GM19455 (cell line): ENCODE measurements at regions not wholly inside any gene's neighbourhood (a gene's known extent, or its start where the extent isn't known, plus 50 kb on each side); places are given as distances from the start of the nearest gene placed in this dataset.
A peak's percentile ranks its signal among the peaks of the same experiment; 100 is the strongest.

ENCODE experiments used
- ATAC-seq: cut with Tn5 transposase; IDR thresholded peaks from one replicate; pipeline ENCODE4 v1.9.1; 2021; ENCODE audit not compliant: unreplicated experiment

DNA sequence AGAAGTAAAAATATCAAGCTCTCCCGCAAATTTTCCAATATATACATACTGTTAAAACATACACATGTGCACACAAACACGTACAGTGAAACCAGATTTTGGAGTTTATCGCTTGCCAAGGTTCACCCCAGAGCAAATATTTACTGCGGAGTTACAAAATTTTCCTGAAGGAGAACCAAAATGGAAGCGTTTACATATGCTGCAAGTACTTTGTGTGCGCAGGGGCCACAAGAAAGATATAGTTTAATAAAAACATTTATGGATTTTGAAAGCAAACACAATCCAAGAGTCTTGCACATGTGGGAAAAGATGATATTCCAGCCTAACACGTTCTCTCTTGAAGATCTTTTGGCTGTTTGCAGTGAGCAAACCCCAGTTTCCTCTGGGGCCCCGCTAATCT lies 301.3 kb upstream of the NFE2L3 start:
- no peak for ATAC-seq

DNA sequence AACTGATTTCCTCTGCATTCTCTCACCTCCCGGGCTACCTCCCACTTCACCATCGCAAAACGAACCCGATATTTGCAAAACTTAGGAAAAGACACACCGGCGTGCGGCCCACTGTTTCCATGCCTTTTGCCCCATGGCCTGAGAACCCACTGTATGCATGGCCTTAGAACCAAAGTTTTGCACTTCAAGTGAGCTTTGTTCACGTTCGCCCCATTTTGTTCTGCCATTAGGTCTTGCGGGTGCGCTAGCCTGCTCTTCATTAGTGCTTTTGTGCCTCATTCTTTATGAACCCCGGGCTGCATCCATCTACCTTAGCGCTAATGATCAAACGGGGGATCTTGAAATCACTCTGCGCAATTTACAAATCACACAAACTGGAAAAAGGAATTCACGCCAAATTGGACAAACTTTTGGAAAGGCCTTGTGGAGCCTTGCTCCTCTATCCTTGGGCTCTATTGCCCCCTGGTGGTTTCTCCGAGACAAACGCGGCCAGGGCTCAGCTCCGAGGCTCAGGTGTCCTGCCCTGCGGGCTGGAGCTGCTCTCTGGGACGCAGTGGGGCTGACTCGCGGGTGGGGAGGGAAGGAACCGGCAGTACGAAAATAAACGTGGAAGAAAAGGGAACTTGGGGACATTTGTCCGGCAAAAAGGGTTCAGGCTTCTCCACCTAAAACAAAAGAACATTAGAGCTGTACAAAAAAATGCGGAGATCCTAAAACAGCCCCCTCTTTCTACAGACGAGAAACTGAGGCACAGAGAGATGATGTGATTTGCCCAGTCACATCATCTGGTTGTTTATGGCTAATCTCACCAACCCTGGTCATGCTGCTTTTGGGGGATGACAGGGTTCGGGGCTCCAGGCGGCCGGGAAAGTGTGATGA lies 300.4 kb upstream of the NFE2L3 start:
- no peak for ATAC-seq

DNA sequence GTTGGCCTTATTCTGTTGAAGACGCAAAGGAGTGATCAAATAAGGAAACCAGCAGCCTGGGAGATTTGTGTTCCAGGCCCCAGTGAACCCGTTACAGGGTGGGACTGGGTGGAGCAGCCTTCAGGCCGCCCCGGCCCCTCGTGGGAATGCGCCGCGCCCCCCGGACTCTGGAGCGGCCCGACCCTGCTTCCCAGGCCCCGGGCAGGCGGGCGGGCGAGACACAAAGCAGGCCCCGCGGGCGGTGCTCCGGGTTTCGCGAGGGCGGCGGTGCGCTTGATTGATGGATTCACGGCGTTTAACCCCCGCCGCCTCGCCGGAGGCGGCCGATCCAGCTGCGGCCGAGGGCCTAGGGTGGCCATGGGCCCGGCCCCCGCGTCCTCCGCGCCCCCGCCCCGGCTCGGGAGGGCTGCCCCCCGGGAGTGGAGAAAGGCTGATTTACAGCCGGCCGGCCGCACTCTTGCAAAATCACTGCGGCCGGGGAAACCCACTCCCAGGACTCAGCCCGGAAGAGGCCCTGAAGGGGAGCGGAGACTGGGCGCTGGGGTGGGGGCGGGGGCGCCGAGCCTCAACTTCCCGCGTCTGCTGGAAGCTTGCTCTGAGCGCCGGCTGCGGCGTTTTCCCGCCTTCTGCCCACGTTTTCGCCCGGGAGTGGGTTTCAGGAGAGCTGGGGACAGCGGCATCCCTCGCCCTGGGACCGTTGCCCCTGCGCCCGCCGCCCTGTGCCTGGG lies 299.6 kb upstream of the NFE2L3 start:
- no peak for ATAC-seq

DNA sequence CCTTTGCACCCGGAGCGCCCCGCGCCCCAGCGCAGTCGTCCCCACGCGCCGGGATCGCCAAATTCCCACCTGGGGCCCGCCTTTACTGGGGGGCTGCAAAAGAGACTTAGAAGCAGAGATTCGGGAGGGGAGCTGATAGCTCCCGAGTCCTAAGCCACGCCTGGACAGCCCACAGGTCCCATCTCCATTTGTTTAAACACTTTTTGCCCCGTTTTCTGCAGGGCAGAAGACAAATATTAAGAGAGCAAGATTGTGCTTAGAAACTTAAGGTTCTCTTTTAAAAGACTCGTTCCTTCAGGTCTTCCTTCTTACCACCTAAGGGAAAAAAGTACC lies 299.1 kb upstream of the NFE2L3 start:
- ATAC-seq, result no peak

DNA sequence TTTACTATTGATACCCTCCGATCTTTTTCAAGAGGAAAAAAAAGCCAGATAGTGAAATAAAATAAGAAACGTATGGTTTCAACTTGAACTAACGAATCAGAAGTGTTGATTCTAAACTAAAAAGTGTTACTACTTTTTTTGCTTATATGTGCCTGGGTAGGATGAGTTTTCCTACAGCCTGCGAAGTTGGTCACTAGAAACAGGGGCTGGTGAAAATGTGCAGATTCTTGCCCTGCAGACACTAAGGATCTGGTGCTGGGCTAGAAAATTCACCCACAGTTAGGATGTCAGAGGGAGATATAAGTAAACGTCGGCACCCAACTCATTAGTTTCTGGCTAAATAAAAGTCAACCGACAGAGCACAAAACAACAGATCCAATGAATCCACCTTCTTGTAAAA lies 298.7 kb upstream of the NFE2L3 start:
- ATAC-seq, result no peak

DNA sequence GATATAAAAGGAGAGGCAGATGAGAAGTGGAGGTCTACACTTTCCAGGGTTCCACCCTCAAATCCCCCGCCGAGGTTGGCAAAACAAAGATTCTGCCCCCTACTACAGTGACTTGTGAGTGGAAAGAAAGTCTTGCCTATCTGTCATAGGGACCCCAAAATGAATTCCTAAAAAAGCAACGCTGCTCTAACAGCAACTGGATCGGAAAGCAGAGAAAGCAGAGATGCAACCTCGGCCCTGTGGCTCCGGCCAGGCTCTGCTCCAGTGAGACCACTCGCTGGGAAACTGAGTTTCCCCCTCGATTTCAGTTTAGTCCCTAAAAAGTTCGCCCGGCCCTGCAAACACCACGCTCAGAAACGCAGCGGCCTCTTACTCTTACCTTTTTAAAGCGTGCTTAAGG lies 297.9 kb upstream of the NFE2L3 start:
- no peak for ATAC-seq

DNA sequence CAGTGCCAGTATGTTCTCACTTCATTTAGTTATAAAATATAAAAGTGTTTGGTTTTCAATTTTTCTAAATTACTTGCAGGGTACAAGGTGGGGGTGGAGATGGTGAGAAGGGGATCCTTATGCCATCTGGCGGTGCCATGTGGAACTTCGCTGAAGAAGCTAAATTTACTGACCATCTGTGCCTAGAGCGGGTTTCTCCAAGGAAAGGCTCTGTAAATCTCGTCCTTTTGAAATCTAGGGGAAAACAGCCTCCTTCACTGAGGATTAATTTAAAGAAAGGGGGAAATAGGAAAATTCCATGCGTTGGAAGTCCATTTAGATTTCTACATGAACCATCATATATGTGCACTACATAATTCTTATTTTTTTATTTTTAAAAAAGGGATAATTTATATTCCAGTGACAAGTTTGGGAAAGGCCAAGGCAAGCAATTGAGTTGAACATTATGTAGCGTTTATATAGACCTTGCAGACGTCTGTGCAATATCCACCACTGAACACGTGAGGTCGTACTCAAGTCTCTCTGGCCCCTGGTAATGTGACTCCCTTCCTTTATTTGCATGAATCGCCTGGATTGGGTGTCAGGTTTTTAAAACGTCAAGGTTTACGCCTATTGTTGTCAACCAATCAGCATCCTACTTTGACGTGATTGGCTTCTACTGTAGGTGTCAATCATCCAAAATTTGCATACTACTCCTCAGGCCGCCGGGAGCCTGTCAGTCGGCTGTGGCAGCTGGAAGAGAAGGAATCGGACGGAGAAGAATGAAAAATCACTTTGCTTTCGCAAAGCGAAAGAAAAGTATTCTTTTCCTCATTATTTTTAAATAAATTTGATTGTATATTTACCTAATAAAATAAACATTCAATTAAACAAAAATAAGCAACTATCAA lies 297.1 kb upstream of the NFE2L3 start:
- ATAC-seq, result no peak

DNA sequence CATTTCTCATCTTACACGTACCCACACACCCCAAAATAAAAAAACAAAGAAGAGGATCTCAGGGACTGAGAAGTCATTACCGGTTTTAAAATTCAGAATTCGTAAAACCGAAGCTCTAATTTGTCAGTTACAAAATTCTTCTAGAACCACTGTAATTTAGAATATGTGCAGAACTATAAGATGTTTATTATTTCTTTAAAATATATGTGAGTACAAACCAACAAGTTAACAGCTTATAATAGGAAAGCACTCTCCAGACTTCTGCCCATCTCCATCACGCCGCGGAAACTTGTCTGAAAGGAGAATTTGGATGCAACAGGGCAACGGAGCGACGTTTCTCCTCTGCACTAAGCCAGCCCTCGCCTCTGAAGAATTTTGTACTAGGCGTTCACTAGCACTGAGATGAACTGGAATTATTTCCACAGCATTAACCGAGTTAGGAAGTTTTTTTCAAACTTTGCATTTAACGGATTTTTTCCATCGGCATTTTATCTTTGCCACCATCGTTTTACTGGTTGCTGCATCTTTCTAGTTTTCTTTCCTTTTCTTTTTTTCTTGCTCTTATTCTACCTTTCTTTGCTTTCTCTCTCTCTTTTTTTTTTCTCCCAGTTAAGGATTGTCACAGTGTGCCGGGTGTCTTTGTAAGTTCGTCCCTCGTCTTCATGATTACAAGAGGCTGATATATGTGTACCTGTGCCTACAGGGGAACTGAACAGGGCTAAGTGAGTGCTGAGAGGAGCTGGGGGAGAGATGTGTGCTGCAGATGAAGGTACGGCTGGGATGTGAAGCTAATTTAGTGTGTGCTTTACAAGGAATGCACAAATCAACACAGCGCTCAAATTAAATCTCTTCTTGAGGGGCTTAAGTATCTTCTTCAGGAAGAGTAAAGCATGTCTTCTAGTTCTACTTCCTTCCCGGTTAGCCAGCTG lies 295.9 kb upstream of the NFE2L3 start:
- no peak for ATAC-seq

DNA sequence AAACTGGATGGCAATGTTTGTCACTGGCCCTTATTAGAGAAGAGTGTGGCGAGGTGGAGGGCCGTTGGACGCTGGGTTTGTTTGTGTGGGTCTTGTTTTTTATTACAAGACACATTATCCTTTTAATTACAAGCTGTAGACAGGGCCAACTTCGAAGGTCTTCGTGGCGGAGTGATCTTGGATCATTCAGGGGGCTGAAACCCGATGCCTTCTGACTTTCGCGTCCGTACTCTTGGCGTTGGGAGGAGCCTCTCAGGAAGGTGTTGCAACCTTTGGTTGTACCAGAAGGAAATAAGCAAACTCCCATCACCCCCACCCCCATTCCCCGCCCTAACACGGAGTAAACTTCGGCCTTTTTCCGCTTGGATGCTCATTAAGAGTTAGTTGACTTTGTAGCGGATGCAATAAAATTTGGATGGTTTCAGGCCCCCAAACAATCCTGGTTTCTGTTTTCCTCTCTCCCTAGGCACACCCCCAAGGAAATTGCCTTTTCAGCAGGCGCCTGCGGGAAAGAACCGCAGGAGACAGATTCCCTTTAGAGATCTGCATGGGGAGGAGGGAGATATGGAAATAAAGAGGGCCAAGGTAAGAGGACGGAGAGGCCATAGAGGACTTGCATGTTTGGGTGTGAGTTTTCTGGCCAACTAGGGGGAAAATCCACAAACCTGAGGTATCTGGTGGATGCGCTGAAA lies 294.5 kb upstream of the NFE2L3 start:
- no peak for ATAC-seq

DNA sequence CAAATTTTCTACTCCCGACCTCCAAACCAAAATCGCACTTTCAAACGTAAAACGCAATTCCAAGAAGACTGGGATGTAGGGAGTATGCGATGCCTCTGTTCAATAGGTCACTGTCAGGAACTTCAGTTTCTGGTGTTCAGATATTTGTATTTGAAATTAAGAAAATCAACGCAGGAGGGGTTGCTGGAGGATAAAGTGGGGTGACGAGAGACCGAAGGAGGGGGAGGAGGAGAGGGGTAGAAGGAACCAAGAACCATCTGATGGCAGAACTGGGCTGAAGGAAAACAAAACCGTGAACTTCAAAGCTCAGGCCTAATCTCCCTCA lies 293.8 kb upstream of the NFE2L3 start:
- no peak for ATAC-seq

DNA sequence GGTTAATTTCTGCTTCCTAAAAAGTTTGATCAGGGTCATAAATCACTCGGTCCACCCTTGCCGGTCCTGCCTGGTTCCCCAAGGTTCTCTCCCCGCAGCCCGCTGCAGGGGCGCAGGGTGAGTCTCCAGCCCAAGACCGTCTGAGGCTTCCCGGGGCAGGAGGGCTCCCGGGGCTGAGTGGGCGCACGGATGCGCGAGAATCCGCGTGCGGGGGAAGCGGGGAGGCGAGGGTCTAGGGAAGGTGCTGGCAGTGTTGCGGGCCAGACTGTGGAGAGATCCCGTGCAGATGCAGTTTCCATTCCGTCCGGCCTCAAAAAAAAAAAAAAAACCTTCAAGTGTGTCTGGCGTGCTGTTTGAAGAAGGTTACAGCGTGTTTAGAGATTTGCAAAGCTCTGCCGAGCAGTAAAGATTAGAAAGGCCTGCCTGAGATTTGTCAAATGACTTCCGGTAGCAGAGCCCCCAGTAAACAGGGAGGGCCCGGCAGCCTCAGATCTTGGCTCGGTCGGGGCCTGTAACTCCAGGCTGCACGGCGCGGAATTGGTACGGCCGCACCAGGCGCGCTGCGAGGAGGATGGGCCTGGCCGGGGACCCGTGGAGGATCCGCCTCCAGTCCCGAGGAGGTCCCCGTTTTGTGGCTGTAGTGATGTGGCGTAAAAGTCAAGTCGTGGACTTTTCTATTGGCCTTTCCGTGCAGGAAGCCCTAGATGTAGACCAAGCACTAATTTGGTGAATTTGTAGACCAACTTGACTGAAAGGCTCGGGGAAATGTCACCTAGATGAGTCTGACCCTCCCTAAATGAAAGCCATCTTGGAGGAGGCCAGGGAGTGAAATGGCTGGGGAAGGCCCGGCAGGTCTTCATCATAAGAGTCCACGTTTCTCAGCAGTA lies 293.2 kb upstream of the NFE2L3 start:
- no peak for ATAC-seq

DNA sequence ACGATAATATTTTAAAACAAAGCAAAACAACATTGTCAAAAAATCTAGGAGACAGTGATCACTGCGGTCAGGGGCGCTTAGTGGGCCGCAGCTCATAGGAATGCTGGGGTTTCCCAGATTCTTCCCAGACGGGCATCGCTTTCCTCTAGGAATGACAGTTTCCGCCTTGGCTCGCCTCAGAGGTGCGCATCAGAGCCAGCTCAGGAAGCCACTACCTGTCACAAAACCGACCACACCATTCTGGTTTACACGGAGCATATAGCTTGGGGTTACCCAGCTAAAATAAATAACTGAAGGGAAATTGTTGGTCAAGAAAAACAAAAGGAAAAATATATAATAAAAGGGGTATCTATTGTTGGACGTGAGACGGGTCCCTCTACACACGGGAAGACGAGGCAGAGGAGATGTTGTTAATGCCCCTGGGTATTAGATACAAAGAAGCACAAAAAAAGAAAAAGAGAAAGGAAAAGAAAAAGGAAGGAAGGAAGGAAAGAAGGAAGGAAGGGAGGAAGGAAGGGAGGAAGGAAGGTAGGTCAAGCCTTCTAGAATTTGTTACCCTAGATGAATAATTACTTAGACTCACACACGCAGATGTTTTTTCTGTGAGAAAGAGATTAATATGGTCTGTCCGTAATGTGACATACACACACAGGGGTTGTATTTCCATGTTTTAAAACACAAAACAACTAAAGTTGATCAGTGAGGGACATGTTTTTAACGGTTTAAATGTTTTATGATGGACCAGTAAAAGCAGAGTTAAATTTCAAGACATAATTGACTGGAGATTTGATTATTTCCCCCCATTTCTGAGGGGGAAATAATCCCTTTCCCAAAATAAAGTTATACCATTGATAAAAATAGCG lies 292.4 kb upstream of the NFE2L3 start:
- ATAC-seq, result no peak

DNA sequence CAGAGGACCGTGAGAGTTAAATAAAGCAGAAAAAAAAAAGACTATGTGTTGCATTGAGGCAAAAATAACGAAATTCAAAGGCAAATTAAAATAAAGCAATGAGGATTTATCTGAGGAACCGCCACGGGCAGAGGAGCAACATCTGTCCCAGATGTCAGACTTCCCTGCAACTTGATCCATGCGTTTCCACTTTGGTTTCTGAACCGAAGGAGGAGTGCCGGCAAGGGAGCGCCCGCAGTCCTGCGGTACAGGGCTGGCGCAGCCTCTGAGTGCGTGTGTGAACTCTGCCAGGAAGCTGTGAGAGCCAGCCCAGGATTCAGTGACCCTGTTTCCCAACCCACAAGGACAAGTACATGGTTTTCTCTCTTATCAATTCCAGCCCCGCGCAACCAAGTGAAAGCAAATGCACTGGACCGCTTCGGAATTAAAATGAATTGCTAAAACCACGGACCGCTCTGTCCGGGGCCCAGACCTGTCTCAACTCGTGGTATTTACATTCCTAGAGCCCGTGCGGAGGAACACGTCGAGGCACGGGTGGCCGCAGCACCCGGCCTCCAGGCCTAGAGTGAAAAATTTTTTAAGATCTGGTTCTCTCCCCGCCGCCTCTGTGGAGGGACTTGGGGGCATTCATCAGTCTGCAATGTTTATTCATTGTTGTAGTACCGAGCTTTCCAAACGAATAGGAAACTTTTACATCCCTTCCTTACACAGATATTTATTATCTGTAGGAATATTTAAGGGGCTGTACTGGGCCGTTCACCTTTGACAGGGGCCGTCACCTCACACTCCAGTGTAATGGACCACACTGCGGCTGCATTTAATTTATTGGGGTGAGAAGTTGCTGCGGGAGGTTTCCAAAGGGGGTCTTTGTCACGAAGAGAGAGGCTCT lies 291.5 kb upstream of the NFE2L3 start:
- no peak for ATAC-seq

DNA sequence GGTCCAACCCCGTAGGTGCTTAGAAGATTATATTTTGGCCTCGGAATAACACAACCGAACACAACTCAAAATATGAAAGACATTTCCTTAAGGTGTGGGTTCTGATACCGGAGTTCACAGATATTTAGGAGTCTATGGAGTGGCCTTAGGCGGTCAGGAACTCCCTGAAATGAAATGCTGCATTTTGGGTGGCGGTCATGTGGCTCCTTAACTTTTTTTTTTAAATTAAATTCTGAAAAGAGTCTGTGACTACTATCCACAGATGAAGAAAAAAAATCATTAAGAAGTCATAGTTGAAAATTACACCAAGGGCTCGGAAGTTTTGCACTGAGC lies 290.9 kb upstream of the NFE2L3 start:
- no peak for ATAC-seq

DNA sequence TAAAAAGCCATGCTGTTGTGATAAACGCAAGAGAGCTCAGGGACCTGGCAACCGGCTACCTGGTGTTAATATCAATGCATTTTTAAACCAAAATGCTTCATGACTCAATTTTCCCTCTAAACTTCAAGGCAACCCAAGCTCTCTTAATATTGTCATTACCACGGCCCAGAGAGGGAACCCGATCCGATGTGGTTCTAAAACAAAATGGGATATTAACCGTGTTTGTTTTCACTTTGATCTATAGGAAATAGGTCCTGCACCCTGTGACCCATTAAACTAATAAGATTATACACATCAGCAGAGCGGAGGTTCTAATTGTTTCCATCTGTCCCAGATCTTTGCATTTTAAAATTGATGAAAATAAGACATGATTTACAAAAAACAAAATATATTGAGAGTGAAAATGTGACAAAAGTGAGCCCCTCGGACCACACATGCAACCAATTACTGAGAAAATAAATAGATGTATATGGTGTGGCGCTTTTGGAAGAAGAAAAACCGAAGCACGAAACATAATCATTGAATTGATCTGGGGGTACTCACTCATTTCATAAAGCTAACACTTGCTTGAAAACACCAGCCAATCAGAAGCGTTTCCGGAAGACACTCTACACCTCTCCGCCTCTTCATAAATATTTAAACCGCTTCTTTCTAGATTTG lies 290.3 kb upstream of the NFE2L3 start:
- no peak for ATAC-seq

DNA sequence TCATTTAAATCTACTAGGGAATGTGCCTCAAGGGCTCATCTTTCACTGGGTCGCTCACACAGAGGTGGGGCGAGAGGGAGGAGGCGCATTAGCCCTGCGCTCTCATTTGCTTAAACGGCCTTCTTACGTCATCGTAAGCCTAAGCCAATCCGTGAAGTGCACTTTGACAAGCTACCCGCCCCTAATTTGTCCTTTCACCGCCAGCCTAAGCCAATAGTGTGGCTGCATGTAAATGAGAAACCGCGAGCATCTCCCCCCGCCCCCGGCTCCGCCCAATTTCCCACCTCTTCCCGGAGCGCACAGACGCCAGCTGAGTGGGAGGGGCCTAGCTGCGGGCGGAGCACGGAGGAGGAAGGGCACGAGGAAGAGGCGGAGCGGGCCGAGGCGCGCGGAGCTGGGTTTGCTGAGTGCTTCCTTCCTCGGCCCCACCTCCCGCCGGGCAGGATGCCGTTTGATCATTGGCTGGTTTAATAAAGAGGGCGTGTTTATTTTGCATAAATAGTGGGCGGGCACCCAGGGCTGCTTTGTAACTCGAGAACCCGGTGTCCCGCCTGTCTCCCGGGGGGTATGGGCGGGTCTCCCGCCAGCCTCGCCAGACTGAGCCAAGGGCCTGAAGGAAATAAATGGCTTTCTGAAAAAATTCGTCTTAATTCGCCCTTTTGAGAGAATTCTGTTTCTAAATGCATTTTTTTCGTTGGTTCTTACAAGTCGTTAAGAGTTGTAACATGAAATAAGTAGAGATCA lies 289.6 kb upstream of the NFE2L3 start:
- ATAC-seq, result peak; percentile 94
